Mucosa of descending colon (tissue), 3 donors: ENCODE measurements at regions not wholly inside any gene's neighbourhood (a gene's known extent, or its start where the extent isn't known, plus 50 kb on each side); places are given as distances from the start of the nearest gene placed in this dataset.

Experiments
- ATAC-seq: fragments of 200-7000 bp; cut with Tn5 transposase; one replicate; pipeline ENCODE4 v1.9.1; 2020; ENCODE audit warnings: mild to moderate bottlenecking, moderate library complexity
- DNase-seq, 3 donors: peaks; one replicate each; pipeline ENCODE4 v3.0.0-alpha.2; 2020
- H3K36me3 ChIP-seq: fragments of 200-600 bp; one replicate; pipeline ENCODE4 v1.8.0; 2021; ENCODE audit warnings: low read depth, mild to moderate bottlenecking
- H3K4me1 ChIP-seq: fragments of 200-600 bp; one replicate; pipeline ENCODE4 v1.8.0; 2021; ENCODE audit warnings: low read depth, mild to moderate bottlenecking
- H3K4me3 ChIP-seq: fragments of 200-600 bp; one replicate; pipeline ENCODE4 v1.8.0; 2021; ENCODE audit warnings: mild to moderate bottlenecking
- H3K9me3 ChIP-seq: fragments of 200-600 bp; one replicate; pipeline ENCODE4 v1.8.0; 2021; ENCODE audit warnings: mild to moderate bottlenecking
- intact Hi-C, 2 donors: fragments of 100-400 bp; cut with DNase I in 1 of 2; cut with micrococcal nuclease in 1 of 2; formaldehyde crosslinking; loops; one replicate each; pipeline versions ENCODE4 v1.11.0 to v1.11.1; 2022; cut with DNase I, micrococcal nuclease
- TF ChIP-seq, protein P1 (sequence below): fragments of 200-600 bp; IDR thresholded peaks from one replicate; pipeline ENCODE4 v1.8.0; 2022; ENCODE audit warnings: antibody characterized with exemption, mild to moderate bottlenecking
- donor health status: DM: no; HTN: no; CAD: no; lungs with moderate emphysema.
- donor health status: DM: no; HTN: no; CAD: no.
- donor health status: DM: no; HTN: yes; CAD: no.

DNA sequence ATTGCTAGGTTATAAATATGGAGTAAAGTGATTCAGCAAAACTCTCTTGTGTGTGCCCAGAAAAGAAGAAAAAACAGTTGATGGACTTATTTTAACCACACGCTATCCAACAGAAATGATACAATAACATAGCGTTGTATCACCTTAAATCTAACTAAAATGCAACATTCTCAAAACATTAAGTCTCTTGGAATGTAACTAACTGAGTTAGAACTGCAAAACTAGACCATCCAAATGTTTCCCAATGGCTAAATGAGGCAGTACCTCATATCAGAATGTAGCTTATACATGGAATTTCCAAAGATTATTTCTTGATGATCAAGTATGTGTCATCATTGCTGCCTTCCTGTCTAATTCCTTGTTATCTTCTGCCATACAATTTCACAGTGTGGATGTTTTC is 187.9 kb downstream of the CNTN3 start:
- ATAC-seq (no peak), DNase-seq (no peak)
- TF ChIP-seq, protein P1, sequence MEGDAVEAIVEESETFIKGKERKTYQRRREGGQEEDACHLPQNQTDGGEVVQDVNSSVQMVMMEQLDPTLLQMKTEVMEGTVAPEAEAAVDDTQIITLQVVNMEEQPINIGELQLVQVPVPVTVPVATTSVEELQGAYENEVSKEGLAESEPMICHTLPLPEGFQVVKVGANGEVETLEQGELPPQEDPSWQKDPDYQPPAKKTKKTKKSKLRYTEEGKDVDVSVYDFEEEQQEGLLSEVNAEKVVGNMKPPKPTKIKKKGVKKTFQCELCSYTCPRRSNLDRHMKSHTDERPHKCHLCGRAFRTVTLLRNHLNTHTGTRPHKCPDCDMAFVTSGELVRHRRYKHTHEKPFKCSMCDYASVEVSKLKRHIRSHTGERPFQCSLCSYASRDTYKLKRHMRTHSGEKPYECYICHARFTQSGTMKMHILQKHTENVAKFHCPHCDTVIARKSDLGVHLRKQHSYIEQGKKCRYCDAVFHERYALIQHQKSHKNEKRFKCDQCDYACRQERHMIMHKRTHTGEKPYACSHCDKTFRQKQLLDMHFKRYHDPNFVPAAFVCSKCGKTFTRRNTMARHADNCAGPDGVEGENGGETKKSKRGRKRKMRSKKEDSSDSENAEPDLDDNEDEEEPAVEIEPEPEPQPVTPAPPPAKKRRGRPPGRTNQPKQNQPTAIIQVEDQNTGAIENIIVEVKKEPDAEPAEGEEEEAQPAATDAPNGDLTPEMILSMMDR, result no peak
- no peaks in the 10 kb centered on the region for H3K36me3 ChIP-seq
- H3K9me3 ChIP-seq, result no peaks in the 10 kb centered on the region
- no peak overlapping the region for H3K4me3 ChIP-seq
- H3K4me1 ChIP-seq, result no peaks in the 10 kb centered on the region
- intact Hi-C loops, result no loop called here

DNA sequence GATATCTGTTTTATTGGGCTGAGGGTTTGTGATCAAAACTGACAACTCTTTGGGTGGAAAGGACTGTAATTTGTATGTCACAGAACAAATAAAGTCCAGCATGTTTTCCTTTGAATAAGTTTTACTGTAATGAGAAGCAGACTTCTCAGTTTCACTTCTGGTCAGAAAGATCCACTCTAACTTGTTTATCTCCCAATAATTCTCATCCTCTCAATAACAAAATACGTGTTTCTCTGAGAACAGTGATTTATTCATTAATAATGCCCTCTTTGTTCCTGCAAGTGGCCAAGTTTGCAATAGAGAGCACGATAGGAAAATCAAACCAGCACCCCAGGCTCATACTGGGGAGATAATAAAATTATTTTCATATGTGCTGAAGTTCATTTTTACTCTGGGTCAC is 190.6 kb downstream of the CNTN3 start:
- DNase-seq, result no peak
- TF ChIP-seq, protein P1, result no peak
- Histone ChIP-seq H3K36me3 (no peaks in the 10 kb centered on the region), H3K4me3 (no peak overlapping the region), H3K4me1 (no peaks in the 10 kb centered on the region), H3K9me3 (no peaks in the 10 kb centered on the region)
- intact Hi-C loops, result no loop called here
- ATAC-seq, result no peak

DNA sequence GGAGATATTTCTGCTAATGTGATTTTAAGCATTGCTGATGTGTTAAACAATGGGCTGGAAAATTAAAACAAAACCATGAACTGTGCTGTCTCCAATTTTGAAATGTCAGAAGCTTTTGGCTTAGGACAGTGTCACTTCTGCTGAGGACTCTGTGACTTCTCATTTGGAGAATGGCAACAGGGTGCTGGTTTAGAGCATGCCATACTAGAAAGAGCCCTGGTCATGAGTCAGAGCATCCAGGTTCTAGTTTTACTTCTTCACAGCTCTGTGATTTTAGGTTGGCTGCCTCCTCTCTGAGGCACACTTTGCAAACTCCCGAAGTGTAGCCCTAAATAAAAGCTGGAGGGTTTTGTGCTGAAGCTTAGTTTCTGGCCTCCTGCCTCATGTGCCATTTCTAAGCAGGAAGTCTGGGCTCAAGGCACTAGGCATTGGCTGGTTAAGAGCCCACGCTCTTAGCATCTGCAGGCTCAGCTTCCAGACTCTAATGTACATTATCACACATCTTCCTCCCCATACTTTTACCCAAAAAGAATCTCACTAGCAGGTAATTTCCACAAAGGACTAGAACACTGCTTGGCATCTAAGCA is 193.8 kb downstream of the CNTN3 start:
- H3K36me3 ChIP-seq, result no peaks in the 10 kb centered on the region
- no peaks in the 10 kb centered on the region for H3K4me1 ChIP-seq
- no peaks in the 10 kb centered on the region for H3K9me3 ChIP-seq
- ATAC-seq (no peak), DNase-seq (no peak)
- no peak overlapping the region for H3K4me3 ChIP-seq
- intact Hi-C loops, result no loop called here
- TF ChIP-seq, protein P1, result no peak

DNA sequence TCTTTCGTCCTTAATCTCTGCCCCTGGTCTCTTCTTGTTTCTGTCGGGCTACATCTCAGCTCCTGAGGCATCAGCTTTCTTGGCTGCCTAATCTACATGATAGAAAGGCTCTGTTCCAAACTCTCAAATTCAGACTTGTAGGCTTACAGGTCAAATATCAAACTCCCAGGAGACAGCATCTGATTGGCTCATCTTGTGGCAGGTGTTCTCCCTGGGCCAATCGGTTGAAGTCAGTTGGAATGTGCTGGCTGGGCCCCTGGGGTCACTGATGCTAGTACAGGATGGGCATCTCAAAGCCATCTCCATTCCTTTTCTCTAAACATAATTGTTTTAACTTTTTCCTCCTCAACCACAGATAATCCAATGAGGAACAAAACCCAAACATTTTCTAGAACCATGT is 198.7 kb downstream of the CNTN3 start:
- ATAC-seq, result no peak
- H3K4me3 ChIP-seq, result no peak overlapping the region
- intact Hi-C loops, result no loop called here
- no peak for DNase-seq
- H3K36me3 ChIP-seq, result no peaks in the 10 kb centered on the region
- TF ChIP-seq, protein P1, result no peak
- H3K4me1 ChIP-seq, result no peaks in the 10 kb centered on the region
- no peaks in the 10 kb centered on the region for H3K9me3 ChIP-seq

DNA sequence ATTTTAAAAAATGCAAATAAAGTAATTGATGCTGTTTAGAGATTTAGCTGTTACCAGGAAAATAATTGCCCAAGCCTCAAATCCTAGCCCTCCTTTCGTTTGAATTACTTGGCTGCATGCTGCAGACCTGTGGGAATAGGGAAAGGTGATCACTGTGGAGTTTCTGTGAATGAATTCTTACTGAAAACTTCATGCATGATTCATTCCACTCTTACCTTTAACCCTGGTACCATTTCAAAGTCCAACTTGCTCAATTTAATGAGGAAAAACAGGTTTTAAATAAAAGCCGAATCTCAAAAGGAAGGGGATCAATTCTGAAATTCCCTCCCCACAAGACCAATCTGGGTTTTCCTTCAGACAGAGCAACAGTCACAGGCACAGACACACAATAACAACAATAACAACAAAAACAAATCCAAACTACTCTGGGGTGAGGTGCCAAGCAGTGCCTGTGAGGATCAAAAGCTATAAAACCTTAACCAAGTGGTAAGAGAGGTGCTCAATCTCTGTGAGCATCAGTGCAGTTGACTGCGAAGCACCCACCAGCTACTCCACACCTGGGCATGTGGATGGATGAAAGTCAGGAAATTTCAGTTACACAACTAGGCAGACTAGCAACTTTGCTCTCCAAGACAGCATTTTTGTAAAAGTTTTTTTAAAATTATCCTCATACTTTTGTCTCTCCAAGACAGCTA is 200.8 kb downstream of the CNTN3 start:
- ATAC-seq (no peak), DNase-seq (no peak)
- no peaks in the 10 kb centered on the region for H3K4me1 ChIP-seq
- H3K36me3 ChIP-seq, result no peaks in the 10 kb centered on the region
- no peaks in the 10 kb centered on the region for H3K9me3 ChIP-seq
- TF ChIP-seq, protein P1, result no peak
- intact Hi-C loops, result no loop called here
- no peak overlapping the region for H3K4me3 ChIP-seq
